GM18498 (cell line): ENCODE measurements at regions not wholly inside any gene's neighbourhood (a gene's known extent, or its start where the extent isn't known, plus 50 kb on each side); places are given as distances from the start of the nearest gene placed in this dataset.

Experiments
- ATAC-seq: cut with Tn5 transposase; IDR thresholded peaks from one replicate; pipeline ENCODE4 v1.9.1; 2021; ENCODE audit warnings: mild to moderate bottlenecking, moderate library complexity; ENCODE audit not compliant: unreplicated experiment

- ATAC-seq = no peak
Observed at GRCh38 chr6:81484251-81484650, 268.2 kb downstream of the TENT5A start.

- no peak for ATAC-seq
Observed at GRCh38 chr6:81480139-81480538, 272.3 kb downstream of the TENT5A start.

- no peak for ATAC-seq
Observed at GRCh38 chr6:81476881-81477280, 275.6 kb downstream of the TENT5A start.

GRCh38 chr6:81475646-81476045 is 276.8 kb downstream of the TENT5A start:
- no peak for ATAC-seq

- ATAC-seq = no peak
Observed at GRCh38 chr6:81465859-81466258, 286.6 kb downstream of the TENT5A start.

- ATAC-seq = no peak
Observed at GRCh38 chr6:81456416-81456815, 296.1 kb downstream of the TENT5A start.

- no peak for ATAC-seq
Observed at GRCh38 chr6:81455641-81456040, 296.8 kb downstream of the TENT5A start.

GRCh38 chr6:81451787-81452186 is 300.7 kb downstream of the TENT5A start:
- peak; percentile 96 for ATAC-seq

- ATAC-seq = no peak
Observed at GRCh38 chr6:81450180-81450579, 302.3 kb downstream of the TENT5A start.

GRCh38 chr6:81446509-81446908 is 306.0 kb downstream of the TENT5A start:
- no peak for ATAC-seq

- no peak for ATAC-seq
Observed at GRCh38 chr6:81439417-81439816, 313.1 kb downstream of the TENT5A start.

GRCh38 chr6:81436990-81437389 is 315.5 kb downstream of the TENT5A start:
- no peak for ATAC-seq

- ATAC-seq = no peak
Observed at GRCh38 chr6:81413306-81413705, 339.2 kb downstream of the TENT5A start.

- no peak for ATAC-seq
Observed at GRCh38 chr6:81401970-81402690, 350.4 kb downstream of the TENT5A start.

GRCh38 chr6:81396916-81397315 is 355.6 kb downstream of the TENT5A start:
- no peak for ATAC-seq

- ATAC-seq = no peak
Observed at GRCh38 chr6:81387163-81387562, 365.3 kb downstream of the TENT5A start.

- ATAC-seq = no peak
Observed at GRCh38 chr6:81384921-81385320, 367.6 kb downstream of the TENT5A start.

GRCh38 chr6:81383472-81383871 is 369.0 kb downstream of the TENT5A start:
- no peak for ATAC-seq

GRCh38 chr6:81382852-81383251 is 369.6 kb downstream of the TENT5A start:
- ATAC-seq = no peak

GRCh38 chr6:81381382-81381916 is 371.0 kb downstream of the TENT5A start:
- no peak for ATAC-seq

- no peak for ATAC-seq
Observed at GRCh38 chr6:81380718-81381338, 371.7 kb downstream of the TENT5A start.

GRCh38 chr6:81376745-81377144 is 375.7 kb downstream of the TENT5A start:
- ATAC-seq = no peak
